ENCODE measurements at regions not wholly inside any gene's neighbourhood (a gene's known extent, or its start where the extent isn't known, plus 50 kb on each side); places are given as distances from the start of the nearest gene placed in this dataset.

DNA sequence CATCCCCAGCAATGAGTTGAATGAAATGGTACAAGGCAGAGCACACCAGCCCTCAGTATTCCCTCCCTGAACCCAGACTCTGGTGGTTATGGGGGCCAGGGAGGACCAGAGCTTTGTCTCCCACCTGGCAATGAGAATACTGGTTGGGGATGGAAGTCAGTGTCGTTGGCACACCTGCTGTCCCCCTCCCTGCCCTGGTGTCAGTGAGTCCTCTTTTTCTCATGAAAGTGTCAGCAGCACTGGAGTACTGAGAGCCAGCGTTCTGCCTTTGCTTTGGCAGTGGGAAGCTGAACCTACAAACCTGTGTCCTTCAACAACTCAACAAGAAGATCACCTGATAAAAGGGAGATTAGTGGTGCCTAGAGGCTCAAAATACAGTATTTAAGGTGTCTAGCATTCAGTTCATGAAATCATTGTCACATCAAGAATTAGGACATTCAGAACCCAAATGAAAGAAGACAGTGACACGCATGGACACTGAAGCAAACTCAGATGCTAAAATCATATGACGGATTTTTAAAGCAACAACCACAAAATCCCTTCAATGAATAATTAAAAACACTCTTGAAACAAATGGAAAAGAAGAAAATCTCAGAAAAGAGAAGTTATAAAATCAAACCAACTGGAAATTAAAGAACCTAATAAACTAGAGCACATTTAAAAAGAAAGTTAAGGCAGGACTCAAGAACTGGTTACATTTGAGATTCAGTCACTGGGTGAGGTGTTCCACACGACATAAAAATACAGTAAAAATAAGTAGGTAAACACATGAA is 77.5 kb upstream of the VPREB1 start:
- no peak for TF ChIP-seq POLR2A (IDR thresholded peaks at IDR 0.05; ENCODE audit: low read length)
- no peak for TF ChIP-seq GATA1 (IDR thresholded peaks at IDR 0.05; ENCODE audit: low read depth, low read length)
